ENCODE measurements at regions not wholly inside any gene's neighbourhood (a gene's known extent, or its start where the extent isn't known, plus 50 kb on each side); places are given as distances from the start of the nearest gene placed in this dataset.

GRCh38 chr10:2876032-2876431, 191.3 kb upstream of the PFKP start:
- TF ChIP-seq YY1 (IDR thresholded peaks at IDR 0.05; ENCODE audit: insufficient read depth, insufficient read length) (no peak), SUZ12 (IDR thresholded peaks at IDR 0.05; ENCODE audit: extremely low read depth, insufficient read depth, insufficient read length) (no peak), ZNF274 (IDR thresholded peaks at IDR 0.05; ENCODE audit: low read depth, low read length) (no peak)

All from NT2/D1 (cell line).